BE2C (cell line): ENCODE measurements at regions not wholly inside any gene's neighbourhood (a gene's known extent, or its start where the extent isn't known, plus 50 kb on each side); places are given as distances from the start of the nearest gene placed in this dataset.
A peak's percentile ranks its signal among the peaks of the same experiment; 100 is the strongest.

Experiments
- DNase-seq: peaks from one replicate; pipeline ENCODE4 v3.0.0-alpha.2; 2020
- H3K27me3 ChIP-seq: fragments of 250-450 bp; sonication (Bioruptor Pico); 2 replicates; pipeline ENCODE4 v1.5.1; 2020; ENCODE audit warnings: mild to moderate bottlenecking
- H3K36me3 ChIP-seq: fragments of 250-450 bp; sonication (Bioruptor Pico); 2 replicates; pipeline ENCODE4 v1.5.1; 2020; ENCODE audit warnings: mild to moderate bottlenecking
- H3K4me1 ChIP-seq: fragments of 250-450 bp; sonication (Bioruptor Pico); 2 replicates; pipeline ENCODE4 v1.5.1; 2020
- H3K4me3 ChIP-seq: 2 replicates; pipeline ENCODE4 v1.5.1; 2011; ENCODE audit warnings: low read depth, low read length
- H3K9me3 ChIP-seq: fragments of 250-450 bp; sonication (Bioruptor Pico); 2 replicates; pipeline ENCODE4 v1.5.1; 2020
- TF ChIP-seq, protein P1 (sequence below): IDR thresholded peaks from 2 replicates; pipeline ENCODE4 v1.5.1; 2012; ENCODE audit warnings: mild to moderate bottlenecking, low read depth, low read length

DNA sequence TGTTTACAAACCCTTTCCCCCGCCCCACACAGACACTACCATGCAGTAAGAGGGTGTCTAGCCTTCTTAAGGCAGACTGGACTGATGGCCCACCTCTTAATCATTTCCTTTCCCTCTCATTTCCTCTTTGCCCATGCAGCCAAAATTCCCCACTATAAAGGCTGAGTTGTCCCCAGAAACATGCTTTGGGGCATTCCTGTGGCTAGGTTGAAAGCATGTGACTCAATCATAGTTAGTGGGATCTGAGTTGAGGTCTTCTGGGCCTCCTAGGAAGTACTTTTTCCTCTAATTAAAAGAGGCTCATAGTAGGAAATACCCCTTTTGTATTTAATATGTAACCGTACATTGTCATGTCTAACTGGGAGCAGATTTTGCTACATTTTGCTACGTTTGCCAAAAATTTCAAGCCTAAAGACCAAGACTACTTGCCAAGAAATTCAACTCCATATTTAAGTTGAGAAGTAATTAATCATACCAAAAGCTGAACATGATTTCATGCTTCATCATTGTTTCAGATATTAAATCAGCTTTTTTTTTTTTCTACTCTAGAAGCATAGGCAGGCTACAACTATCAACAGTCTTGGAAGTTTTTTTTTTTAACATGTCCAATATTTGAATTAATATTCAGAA is 174.7 kb downstream of the ADGRL4 start:
- Histone ChIP-seq H3K9me3 (no peaks in the 10 kb centered on the region), H3K27me3 (no peaks in the 10 kb centered on the region), H3K4me3 (no peak overlapping the region), H3K36me3 (no peaks in the 10 kb centered on the region), H3K4me1 (no peaks in the 10 kb centered on the region)
- TF ChIP-seq, protein P1, sequence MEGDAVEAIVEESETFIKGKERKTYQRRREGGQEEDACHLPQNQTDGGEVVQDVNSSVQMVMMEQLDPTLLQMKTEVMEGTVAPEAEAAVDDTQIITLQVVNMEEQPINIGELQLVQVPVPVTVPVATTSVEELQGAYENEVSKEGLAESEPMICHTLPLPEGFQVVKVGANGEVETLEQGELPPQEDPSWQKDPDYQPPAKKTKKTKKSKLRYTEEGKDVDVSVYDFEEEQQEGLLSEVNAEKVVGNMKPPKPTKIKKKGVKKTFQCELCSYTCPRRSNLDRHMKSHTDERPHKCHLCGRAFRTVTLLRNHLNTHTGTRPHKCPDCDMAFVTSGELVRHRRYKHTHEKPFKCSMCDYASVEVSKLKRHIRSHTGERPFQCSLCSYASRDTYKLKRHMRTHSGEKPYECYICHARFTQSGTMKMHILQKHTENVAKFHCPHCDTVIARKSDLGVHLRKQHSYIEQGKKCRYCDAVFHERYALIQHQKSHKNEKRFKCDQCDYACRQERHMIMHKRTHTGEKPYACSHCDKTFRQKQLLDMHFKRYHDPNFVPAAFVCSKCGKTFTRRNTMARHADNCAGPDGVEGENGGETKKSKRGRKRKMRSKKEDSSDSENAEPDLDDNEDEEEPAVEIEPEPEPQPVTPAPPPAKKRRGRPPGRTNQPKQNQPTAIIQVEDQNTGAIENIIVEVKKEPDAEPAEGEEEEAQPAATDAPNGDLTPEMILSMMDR: no peak
- DNase-seq: no peak

DNA sequence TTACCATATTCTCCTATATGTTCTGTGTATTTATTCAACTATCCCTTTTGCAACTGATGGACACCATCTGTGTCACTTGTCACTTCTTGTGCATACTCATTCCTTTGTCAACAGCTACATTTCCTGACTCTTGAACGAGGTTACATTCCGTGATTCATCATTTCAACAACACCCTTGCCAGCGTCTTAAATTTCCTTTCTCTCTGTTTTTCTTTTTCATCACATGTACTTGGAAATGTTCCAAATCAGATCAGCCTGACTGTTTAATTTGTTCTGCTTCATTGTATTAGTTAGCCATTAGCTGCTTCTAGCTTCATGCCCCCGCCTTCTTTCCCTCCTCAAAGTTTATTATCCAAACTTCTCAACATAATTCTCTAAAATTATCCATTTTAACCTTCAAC is 173.0 kb downstream of the ADGRL4 start:
- no peak for DNase-seq
- no peaks in the 10 kb centered on the region for H3K4me1 ChIP-seq
- no peaks in the 10 kb centered on the region for H3K27me3 ChIP-seq
- TF ChIP-seq, protein P1: no peak
- no peaks in the 10 kb centered on the region for H3K9me3 ChIP-seq
- H3K36me3 ChIP-seq: no peaks in the 10 kb centered on the region
- H3K4me3 ChIP-seq: no peak overlapping the region

DNA sequence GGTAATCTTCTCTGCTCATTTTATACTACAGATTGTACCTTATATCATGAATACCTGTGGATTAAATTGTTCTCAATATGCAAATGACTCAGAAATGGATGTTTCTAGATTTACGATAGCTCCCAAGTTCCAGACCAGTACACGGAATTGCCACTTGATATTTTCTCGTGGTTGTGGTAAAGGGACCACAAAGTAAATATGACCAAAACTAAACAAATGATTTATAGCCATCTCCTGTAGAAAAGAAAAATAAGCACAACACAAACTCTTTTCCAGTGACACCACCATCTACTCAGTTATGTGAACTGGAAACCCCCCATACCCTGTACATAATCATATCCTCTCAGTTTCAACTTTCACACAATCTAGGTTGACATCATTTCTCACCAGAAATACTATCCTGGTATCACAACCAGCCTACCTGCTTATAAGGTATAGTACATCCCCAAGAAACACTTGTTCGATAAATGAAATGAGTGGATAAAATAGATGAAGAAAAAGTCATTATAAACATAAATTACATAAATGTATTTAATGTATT is 172.3 kb downstream of the ADGRL4 start:
- Histone ChIP-seq H3K9me3 (no peaks in the 10 kb centered on the region), H3K4me3 (no peak overlapping the region), H3K4me1 (no peaks in the 10 kb centered on the region), H3K27me3 (no peaks in the 10 kb centered on the region), H3K36me3 (no peaks in the 10 kb centered on the region)
- DNase-seq: no peak
- TF ChIP-seq, protein P1: no peak

DNA sequence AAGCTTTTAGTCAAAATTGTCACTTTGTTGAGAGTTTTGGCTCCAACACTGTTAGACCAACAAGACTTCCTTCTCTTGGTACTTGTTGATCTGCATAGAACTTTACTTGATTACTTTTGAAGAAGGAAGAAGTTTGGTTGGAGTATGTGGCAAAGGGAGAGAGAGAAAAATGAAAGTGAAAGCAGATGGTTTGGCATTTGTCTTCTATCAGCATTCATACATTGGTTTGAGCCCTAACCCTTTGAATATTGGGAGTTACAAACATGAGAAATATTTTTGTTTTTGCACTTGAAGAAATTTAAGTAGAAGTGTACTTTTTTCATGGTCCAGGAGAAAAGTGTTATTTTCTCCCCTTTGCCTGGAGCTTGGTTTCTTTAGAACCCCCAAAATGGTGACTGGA is 169.8 kb downstream of the ADGRL4 start:
- Histone ChIP-seq H3K9me3 (no peaks in the 10 kb centered on the region), H3K36me3 (no peaks in the 10 kb centered on the region), H3K4me3 (no peak overlapping the region), H3K27me3 (no peaks in the 10 kb centered on the region), H3K4me1 (no peaks in the 10 kb centered on the region)
- DNase-seq: no peak
- TF ChIP-seq, protein P1: no peak

DNA sequence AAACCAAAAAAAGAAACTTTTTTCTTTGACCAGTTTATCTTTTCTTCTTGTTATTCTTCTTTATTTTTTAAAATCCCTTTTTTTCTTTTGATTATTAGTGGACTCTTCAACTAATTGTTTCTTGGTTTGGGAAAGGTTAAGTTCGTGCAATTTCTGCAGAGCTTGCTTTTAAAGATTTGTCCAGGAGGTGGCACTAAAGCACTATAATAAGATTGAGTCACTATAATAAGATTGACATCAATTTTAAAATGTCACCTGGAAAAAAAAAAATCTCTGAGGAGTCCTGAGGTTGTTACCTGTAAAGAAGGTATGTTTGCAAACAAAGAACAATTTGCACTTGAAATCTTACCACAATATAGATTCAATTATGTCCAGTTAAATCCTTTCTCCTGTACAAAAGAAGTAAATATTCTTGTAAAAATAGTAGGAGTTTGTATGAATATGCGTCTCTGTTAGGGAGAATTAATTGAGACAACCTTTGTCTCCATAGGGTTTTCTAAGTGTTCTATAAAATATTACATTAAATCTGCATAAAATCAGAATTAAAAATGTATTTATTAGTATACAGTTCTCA is 166.7 kb downstream of the ADGRL4 start:
- DNase-seq: no peak
- Histone ChIP-seq H3K4me3 (no peak overlapping the region), H3K4me1 (no peaks in the 10 kb centered on the region), H3K9me3 (no peaks in the 10 kb centered on the region), H3K36me3 (no peaks in the 10 kb centered on the region), H3K27me3 (no peaks in the 10 kb centered on the region)
- TF ChIP-seq, protein P1: peak; percentile 40
